ELF-1 (cell line): ENCODE measurements at regions not wholly inside any gene's neighbourhood (a gene's known extent, or its start where the extent isn't known, plus 50 kb on each side); places are given as distances from the start of the nearest gene placed in this dataset.

Experiments used
- DNase-seq: peaks from one replicate; pipeline ENCODE4 v3.0.0-alpha.2; 2016; ENCODE audit warnings: low read depth, low spot score

DNA sequence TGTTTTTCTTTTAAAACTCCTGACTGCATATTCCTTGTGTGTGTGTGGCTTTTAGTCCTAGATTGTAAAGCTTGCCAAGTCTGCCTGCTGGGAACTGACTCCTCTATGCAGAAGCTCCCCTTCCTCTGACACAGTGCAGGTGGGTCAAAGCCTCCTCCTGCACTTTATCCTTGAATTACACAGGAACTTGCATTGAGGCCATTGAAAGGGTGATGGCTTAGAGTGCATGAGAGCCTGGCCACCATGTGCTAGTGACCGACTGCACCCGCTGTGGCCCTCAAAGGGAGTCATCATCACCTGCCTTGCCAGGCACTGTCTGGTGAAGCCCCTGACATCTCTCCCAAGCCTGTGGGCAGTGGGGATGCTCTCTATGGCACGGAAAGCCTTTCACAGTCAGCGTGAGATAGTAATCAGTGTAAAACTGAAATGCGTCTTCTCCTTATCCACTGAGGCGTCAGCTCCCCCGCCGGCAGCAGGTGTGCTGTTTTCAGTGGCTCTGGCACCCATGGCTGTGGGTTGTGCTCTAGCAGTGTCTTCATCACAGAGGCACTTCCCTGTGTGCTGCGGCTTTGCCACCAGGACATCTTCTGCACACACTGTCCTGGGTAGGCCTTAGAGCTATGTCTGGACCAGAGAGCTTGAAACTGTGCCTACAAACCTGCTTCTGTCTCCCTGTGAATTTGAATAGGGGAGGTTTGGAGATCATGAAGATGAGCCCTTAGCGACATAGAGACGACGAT lies 87.9 kb downstream of the THBS2 start:
- no peak for DNase-seq

GRCh38 chr6:169164986-169165385 lies 88.7 kb downstream of the THBS2 start:
- DNase-seq, result no peak

DNA sequence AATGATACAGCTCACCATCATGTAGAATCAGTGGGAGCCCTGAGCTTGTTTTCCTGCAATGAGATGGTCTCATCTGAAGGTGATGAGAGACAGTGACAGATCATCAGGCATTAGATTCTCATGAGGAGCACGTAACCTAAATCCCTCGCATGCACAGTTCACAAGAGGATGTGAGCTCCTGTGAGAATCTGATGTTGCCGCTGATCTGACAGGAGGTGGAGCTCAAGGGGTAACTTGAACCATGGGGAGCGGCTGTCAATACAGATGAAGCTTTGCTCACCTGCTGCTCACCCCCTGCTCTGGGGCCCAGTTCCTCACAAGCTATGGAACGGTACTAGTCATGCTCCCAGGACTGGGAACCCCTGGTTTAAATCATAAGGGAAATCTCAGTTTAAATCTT lies 89.2 kb downstream of the THBS2 start:
- no peak for DNase-seq

GRCh38 chr6:169163411-169163901 lies 90.2 kb downstream of the THBS2 start:
- DNase-seq, result no peak

GRCh38 chr6:169162752-169163407 lies 90.8 kb downstream of the THBS2 start:
- no peak for DNase-seq

- DNase-seq, result no peak
Measured at GRCh38 chr6:169162249-169162648, 91.4 kb downstream of the THBS2 start.

GRCh38 chr6:169161572-169162167 lies 92.0 kb downstream of the THBS2 start:
- no peak for DNase-seq

DNA sequence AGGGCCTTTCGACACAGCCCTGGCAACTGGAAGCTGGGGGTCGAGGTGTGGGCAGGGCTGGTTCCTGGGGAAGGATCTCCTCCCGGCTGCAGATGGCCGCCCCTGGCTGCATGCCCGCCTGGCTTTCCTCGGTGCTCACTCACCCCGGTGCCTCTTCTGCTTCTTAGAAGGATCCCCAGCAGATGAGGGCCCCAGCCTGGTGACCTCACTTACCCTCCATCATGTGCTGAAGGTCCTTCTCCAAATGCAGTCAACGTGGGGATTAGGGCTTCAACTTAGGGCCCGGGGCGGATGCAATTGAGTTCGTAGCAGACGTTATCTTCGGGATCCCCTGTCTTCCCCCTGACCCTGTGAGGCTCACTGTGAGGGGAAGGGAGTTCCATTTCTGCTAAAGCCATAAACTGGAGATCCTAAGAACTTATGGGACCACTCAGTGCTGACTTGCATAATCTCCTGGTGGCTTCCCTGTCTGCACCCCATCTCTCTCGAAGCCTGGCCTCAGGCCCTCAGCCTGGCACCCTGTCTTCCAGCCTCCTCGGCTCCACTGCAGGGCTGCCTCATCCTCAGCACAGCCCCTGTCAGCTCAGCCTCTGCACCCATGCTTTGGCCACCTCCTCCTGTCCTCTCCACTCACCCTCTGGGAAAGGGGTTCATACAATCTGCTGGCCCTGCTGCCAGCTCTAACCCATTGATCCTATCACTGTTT lies 92.6 kb downstream of the THBS2 start:
- no peak for DNase-seq

DNA sequence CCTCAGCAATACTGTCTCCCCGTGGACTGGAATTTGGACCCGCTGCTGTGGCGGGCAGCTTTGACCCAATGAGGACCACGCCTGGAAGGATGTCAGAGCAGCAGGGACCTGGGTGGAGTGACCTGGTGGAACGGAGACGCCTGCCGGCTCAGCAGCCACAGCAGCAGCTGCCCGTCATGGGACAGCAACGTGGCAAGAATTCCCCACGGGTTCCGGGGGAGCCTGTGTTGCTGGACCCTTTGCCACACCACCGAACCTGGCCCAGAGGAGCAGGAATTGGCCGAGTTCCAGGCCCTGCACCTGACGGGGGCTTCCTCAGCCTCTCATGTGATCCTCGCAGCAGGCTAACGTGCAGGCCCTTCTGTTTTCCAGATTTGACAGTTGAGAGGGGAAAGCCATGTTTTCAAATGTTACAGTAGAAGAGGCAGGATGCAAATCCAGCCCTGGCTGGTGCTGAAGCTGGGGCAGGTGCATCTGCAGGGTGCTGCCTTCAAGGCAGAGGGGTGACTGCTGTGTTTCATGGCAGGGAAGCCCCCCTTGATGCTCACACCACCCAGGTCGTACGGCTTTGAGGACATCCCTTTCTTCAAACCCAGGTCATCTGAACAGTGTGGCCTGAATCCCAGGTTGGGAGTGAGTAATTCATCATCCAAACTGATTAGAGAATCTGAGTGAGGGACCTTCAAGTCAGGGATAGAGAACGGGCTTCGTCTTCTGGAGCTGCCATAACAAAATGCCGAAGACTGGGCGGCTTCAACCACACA lies 93.4 kb downstream of the THBS2 start:
- no peak for DNase-seq

- no peak for DNase-seq
Measured at GRCh38 chr6:169159331-169159730, 94.3 kb downstream of the THBS2 start.

DNA sequence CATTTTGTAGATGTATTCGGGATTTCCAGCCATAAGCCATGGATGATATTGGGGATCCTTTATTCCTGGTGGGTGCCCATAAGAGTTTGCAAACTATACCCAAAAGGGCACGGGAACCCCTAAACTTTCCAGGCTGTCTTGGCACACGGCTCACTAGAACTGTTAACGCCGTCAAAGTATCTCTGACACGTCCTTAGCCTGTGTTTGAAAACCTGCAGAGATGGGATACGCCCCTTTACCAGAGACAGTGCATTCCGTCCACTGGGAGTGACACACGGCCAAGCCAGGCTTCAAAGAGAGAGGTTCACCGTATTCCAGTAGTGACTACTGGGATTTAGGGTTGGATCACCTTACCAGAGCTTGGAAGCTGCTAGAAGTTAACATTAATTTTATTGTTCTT lies 95.0 kb downstream of the THBS2 start:
- DNase-seq, result no peak

- no peak for DNase-seq
Measured at GRCh38 chr6:169158174-169158573, 95.5 kb downstream of the THBS2 start.

GRCh38 chr6:169157197-169158148 lies 96.2 kb downstream of the THBS2 start:
- DNase-seq, result no peak

GRCh38 chr6:169156793-169157147 lies 96.9 kb downstream of the THBS2 start:
- no peak for DNase-seq

DNA sequence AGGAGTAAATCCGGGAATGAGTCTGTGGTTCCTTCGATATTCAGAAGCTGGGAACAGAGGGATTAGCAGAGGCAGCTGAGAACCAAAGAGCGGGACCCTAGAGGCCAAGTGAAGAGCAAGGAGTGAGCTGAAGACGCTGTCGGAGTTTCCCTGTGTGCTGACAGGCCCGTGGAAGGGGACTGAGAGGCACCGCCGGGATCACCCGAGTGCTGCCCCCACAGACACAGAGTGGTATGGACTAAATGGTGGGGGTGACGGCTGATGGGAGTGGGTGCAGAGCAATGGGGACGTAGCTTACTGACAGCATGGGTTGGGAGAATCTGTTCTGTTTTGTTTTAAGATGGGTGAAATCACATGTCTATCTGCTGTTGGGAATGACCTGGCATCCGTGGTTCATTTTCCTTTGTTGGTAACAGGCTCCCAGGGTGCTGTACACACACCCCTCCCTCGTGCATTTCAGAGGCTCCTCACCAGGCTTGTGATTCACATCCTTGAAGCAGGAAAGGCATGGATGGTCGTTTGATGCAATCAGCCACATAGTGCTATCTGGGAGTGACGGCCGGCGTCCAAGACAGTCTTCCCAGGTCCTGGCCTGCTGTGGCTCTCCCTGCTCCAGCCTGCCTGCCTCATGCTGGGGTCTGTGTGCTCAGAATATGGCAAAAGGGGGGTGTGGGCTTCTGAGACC lies 97.4 kb downstream of the THBS2 start:
- DNase-seq, result no peak

- no peak for DNase-seq
Measured at GRCh38 chr6:169155481-169155880, 98.2 kb downstream of the THBS2 start.

DNA sequence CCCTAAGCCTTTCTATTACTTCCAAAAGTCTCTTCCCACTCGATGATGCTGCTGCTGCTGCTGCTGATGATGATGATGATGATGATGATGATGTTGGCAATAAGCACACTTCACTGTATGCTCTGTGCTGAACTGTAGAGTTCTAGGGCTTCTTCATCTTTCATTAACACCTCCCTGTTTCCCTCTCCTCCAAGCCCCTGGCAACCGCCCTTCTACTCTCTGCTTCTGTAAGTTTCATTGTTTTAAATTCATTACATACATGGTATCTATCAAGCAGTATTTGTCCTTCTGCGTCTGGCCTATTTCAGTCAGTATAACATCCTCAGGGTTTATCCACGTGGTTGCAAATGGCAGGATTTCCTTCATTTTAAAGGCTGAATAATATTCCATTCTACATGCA lies 100.2 kb downstream of the THBS2 start:
- DNase-seq, result no peak

GRCh38 chr6:169146521-169146920 lies 107.1 kb downstream of the THBS2 start:
- no peak for DNase-seq

GRCh38 chr6:169145991-169146501 lies 107.6 kb downstream of the THBS2 start:
- no peak for DNase-seq

GRCh38 chr6:169145496-169145895 lies 108.2 kb downstream of the THBS2 start:
- no peak for DNase-seq
